HEK293 (cell line): ENCODE measurements at regions not wholly inside any gene's neighbourhood (a gene's known extent, or its start where the extent isn't known, plus 50 kb on each side); places are given as distances from the start of the nearest gene placed in this dataset.

Experiments
- CTCF ChIA-PET: fragments of 350-600 bp; formaldehyde crosslinking; extraction: SDS; loops from one replicate; lab custom pipeline; 2021; ENCODE audit warnings: antibody characterized with exemption; lab: Yijun Ruan, JAX
- POLR2A ChIA-PET: fragments of 300-600 bp; formaldehyde crosslinking; extraction: SDS; loops from one replicate; lab custom pipeline; 2020; ENCODE audit warnings: antibody characterized with exemption, inconsistent platforms; lab: Yijun Ruan, JAX
- H3K27ac ChIP-seq: fragments of 200-500 bp; sonication (Bioruptor generic); 2 replicates; pipeline ENCODE4 v1.5.1; 2014; ENCODE audit warnings: low read depth, low read length, control low read depth, inconsistent platforms; ENCODE audit errors: extremely low read depth
- H3K36me3 ChIP-seq, 2 experiments: fragments of 200-500 bp in 1 of 2; sonication (Bioruptor generic) in 1 of 2; 1 replicate in 1 of 2; 2 replicates in 1 of 2; pipeline ENCODE4 v1.5.1; 2014 to 2017; ENCODE audit warnings: inconsistent platforms in 2 of 2, low read length in 2 of 2; ENCODE audit not compliant: control insufficient read depth in 2 of 2, insufficient read depth in 1 of 2
- H3K4me1 ChIP-seq: fragments of 200-500 bp; sonication (Bioruptor generic); 2 replicates; pipeline ENCODE4 v1.5.1; 2014; ENCODE audit warnings: mild to moderate bottlenecking, low read length, inconsistent platforms; ENCODE audit not compliant: control insufficient read depth, insufficient read depth
- H3K4me3 ChIP-seq: 2 replicates; pipeline ENCODE4 v1.5.1; 2011; ENCODE audit warnings: low read depth, mild to moderate bottlenecking, control low read depth, low read length, moderate library complexity
- H3K9me3 ChIP-seq: fragments of 200-500 bp; sonication (Bioruptor generic); 2 replicates; pipeline ENCODE4 v1.5.1; 2014; ENCODE audit warnings: low read depth, low read length, inconsistent platforms; ENCODE audit not compliant: control insufficient read depth, insufficient read depth
- HOXC10 ChIP-seq: sonication (generic); formaldehyde crosslinking; IDR thresholded peaks from 2 replicates; pipeline ENCODE4 v1.8.1; 2023; ENCODE audit warnings: mild to moderate bottlenecking, missing genetic modification reagents
- INSM2 ChIP-seq: fragments of 450-650 bp; formaldehyde crosslinking; IDR thresholded peaks from 2 replicates; pipeline ENCODE4 v1.5.1; 2016; ENCODE audit warnings: missing biosample characterization, missing genetic modification characterization
- KLF10 ChIP-seq: fragments of 450-650 bp; IDR thresholded peaks from 2 replicates; pipeline ENCODE4 v1.5.1; 2018; ENCODE audit warnings: missing biosample characterization, mild to moderate bottlenecking, missing genetic modification characterization
- PRDM4 ChIP-seq: fragments of 450-650 bp; formaldehyde crosslinking; IDR thresholded peaks from 2 replicates; pipeline ENCODE4 v1.5.1; 2017; ENCODE audit warnings: missing biosample characterization, missing genetic modification characterization
- ZBTB49 ChIP-seq: fragments of 450-650 bp; formaldehyde crosslinking; IDR thresholded peaks from 2 replicates; pipeline ENCODE4 v1.5.1; 2016; ENCODE audit warnings: missing biosample characterization, missing genetic modification characterization, low read depth
- ZNF112 ChIP-seq: fragments of 450-650 bp; formaldehyde crosslinking; IDR thresholded peaks from 2 replicates; pipeline ENCODE4 v1.5.0; 2017; ENCODE audit warnings: missing biosample characterization, missing genetic modification characterization
- ZNF132 ChIP-seq: fragments of 450-650 bp; formaldehyde crosslinking; IDR thresholded peaks from 2 replicates; pipeline ENCODE4 v1.5.1; 2017; ENCODE audit warnings: missing biosample characterization, missing genetic modification characterization, borderline replicate concordance
- ZNF148 ChIP-seq: fragments of 450-650 bp; formaldehyde crosslinking; IDR thresholded peaks from 2 replicates; pipeline ENCODE4 v1.5.0; 2017; ENCODE audit warnings: missing biosample characterization, missing genetic modification characterization, borderline replicate concordance
- ZNF223 ChIP-seq: fragments of 450-650 bp; formaldehyde crosslinking; IDR thresholded peaks from 2 replicates; pipeline ENCODE4 v1.5.1; 2016; ENCODE audit warnings: missing biosample characterization, missing genetic modification characterization
- ZNF274 ChIP-seq, 2 experiments: fragments of 200-500 bp in 1 of 2; fragments of 450-650 bp in 1 of 2; sonication (Bioruptor generic) in 1 of 2; formaldehyde crosslinking in 1 of 2; IDR thresholded peaks; 2 replicates each; pipeline versions ENCODE4 v1.5.1 to v1.6.1; 2014 to 2016; ENCODE audit warnings: borderline replicate concordance in 1 of 2, inconsistent platforms in 1 of 2, low read length in 1 of 2, missing biosample characterization in 1 of 2, missing genetic modification characterization in 1 of 2
- ZNF302 ChIP-seq: fragments of 450-650 bp; formaldehyde crosslinking; IDR thresholded peaks from 2 replicates; pipeline ENCODE4 v1.5.1; 2016; ENCODE audit warnings: missing biosample characterization, missing genetic modification characterization, low read depth
- ZNF341 ChIP-seq: fragments of 450-650 bp; formaldehyde crosslinking; IDR thresholded peaks from 2 replicates; pipeline ENCODE4; 2016; ENCODE audit warnings: low read depth, missing biosample characterization, missing genetic modification characterization
- ZNF561 ChIP-seq: fragments of 450-650 bp; IDR thresholded peaks from 2 replicates; pipeline ENCODE4 v1.5.1; 2018; ENCODE audit warnings: missing biosample characterization, missing genetic modification characterization, borderline replicate concordance
- ZNF600 ChIP-seq: fragments of 450-650 bp; formaldehyde crosslinking; IDR thresholded peaks from 2 replicates; pipeline ENCODE4 v1.5.1; 2016; ENCODE audit warnings: missing biosample characterization, missing genetic modification characterization
- ZNF692 ChIP-seq: fragments of 450-650 bp; formaldehyde crosslinking; IDR thresholded peaks from 2 replicates; pipeline ENCODE4 v1.5.1; 2016; ENCODE audit warnings: missing biosample characterization, missing genetic modification characterization
- ZNF704 ChIP-seq: fragments of 450-650 bp; formaldehyde crosslinking; IDR thresholded peaks from 2 replicates; pipeline ENCODE4 v1.5.1; 2016; ENCODE audit warnings: missing biosample characterization, missing genetic modification characterization

- CTCF ChIA-PET: interaction anchor here (0.6 kb wide), 1 partner anchor 1782 kb away, joined by 3 read pairs; no protein-coding TSS in a partner anchor
- POLR2A ChIA-PET: no interaction called here
- Histone ChIP-seq H3K4me1 (no peaks in the 10 kb centered on the region), H3K36me3 (no peaks in the 10 kb centered on the region), H3K4me3 (no peak overlapping the region), H3K27ac (no peak overlapping the region), H3K9me3 (no peaks in the 10 kb centered on the region)
- TF ChIP-seq ZNF692 (tag by site-specific recombination): no peak
- no peak for TF ChIP-seq ZNF600 (tag by site-specific recombination)
- TF ChIP-seq KLF10 (tag by site-specific recombination): no peak
- TF ChIP-seq ZNF561 (tag by site-specific recombination): no peak
Observed at GRCh38 chr1:82962658-82963057, 1036.3 kb downstream of the TTLL7 start.

- POLR2A ChIA-PET: no interaction called here
Observed at GRCh38 chr1:82950606-82951200, 1048.2 kb downstream of the TTLL7 start.

More at GRCh38 chr1:82950606-82951200, 1048.2 kb downstream of the TTLL7 start:
- TF ChIP-seq ZNF302 (tag by site-specific recombination): no peak
- no peak for TF ChIP-seq ZBTB49 (tag by site-specific recombination)
- no peak for TF ChIP-seq ZNF223 (tag by site-specific recombination)
- no peak for TF ChIP-seq ZNF148 (tag by site-specific recombination)
- TF ChIP-seq HOXC10 (CRISPR knock-in tag): no peak
- no peak for TF ChIP-seq ZNF341 (tag by site-specific recombination)
- TF ChIP-seq ZNF132 (tag by site-specific recombination): no peak
- TF ChIP-seq ZNF112 (tag by site-specific recombination): no peak
- TF ChIP-seq INSM2 (tag by site-specific recombination): no peak
- TF ChIP-seq PRDM4: no peak
- no peak for TF ChIP-seq ZNF274 (IDR thresholded peaks at IDR 0.05; ENCODE audit: low read length)
- TF ChIP-seq ZNF274 (tag by site-specific recombination; IDR thresholded peaks at IDR 0.05; ENCODE audit: borderline replicate concordance): no peak
- no peak for TF ChIP-seq ZNF704 (tag by site-specific recombination)
- Histone ChIP-seq H3K36me3 (no peaks in the 10 kb centered on the region), H3K4me1 (no peaks in the 10 kb centered on the region), H3K9me3 (no peaks in the 10 kb centered on the region), H3K4me3 (no peak overlapping the region), H3K27ac (no peak overlapping the region)
- CTCF ChIA-PET: no interaction called here
